ENCODE measurements at regions not wholly inside any gene's neighbourhood (a gene's known extent, or its start where the extent isn't known, plus 50 kb on each side); places are given as distances from the start of the nearest gene placed in this dataset.

GRCh38 chr1:172950528-172950927, 100.2 kb downstream of the TNFSF18 start:
- no peak for TF ChIP-seq CTCF (IDR thresholded peaks at IDR 0.05; ENCODE audit: insufficient read depth, low read length)
- no peak for TF ChIP-seq REST (IDR thresholded peaks at IDR 0.05; ENCODE audit: insufficient replicate concordance, low read depth)
- no peak for TF ChIP-seq GABPA (IDR thresholded peaks at IDR 0.05; ENCODE audit: low read depth)
- TF ChIP-seq SPI1 (IDR thresholded peaks at IDR 0.05; ENCODE audit: borderline replicate concordance, low read depth) = no peak
- no peak for TF ChIP-seq POLR2AphosphoS5 (IDR thresholded peaks at IDR 0.05; ENCODE audit: low read depth)
